ENCODE measurements at regions not wholly inside any gene's neighbourhood (a gene's known extent, or its start where the extent isn't known, plus 50 kb on each side); places are given as distances from the start of the nearest gene placed in this dataset.

DNA sequence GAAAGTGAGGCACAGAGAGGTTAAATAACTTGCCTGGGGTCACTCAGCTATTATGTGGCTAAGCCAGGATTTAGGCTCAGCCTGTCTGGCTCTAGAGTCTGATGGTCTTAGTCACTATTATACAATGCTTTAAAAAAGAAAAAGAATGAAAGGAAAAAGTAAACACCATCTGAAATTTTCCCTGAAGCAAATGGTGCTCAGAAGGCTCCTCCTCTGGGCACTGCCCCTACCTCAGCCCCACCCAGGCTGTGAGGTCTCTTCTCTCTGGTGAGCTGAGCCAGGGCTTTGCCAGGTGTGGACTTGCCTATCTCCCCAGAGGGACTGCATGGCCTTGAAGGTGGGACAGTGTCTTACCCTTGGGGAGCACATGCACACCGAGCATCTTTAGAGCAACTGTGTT lies 117.5 kb upstream of the DYRK2 start:
- Histone ChIP-seq H3K4me3 (no peak overlapping the region), H3K9me3 (no peaks in the 10 kb centered on the region), H3K4me1 (ENCODE audit: low read depth) (no peaks in the 10 kb centered on the region), H3K36me3 (ENCODE audit: low read depth) (no peaks in the 10 kb centered on the region)
- no peak for DNase-seq
- no peak for ATAC-seq
- intact Hi-C loops (cut with DNase I, micrococcal nuclease): no loop called here
- TF ChIP-seq, protein P1, sequence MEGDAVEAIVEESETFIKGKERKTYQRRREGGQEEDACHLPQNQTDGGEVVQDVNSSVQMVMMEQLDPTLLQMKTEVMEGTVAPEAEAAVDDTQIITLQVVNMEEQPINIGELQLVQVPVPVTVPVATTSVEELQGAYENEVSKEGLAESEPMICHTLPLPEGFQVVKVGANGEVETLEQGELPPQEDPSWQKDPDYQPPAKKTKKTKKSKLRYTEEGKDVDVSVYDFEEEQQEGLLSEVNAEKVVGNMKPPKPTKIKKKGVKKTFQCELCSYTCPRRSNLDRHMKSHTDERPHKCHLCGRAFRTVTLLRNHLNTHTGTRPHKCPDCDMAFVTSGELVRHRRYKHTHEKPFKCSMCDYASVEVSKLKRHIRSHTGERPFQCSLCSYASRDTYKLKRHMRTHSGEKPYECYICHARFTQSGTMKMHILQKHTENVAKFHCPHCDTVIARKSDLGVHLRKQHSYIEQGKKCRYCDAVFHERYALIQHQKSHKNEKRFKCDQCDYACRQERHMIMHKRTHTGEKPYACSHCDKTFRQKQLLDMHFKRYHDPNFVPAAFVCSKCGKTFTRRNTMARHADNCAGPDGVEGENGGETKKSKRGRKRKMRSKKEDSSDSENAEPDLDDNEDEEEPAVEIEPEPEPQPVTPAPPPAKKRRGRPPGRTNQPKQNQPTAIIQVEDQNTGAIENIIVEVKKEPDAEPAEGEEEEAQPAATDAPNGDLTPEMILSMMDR (IDR thresholded peaks at IDR 0.05): no peak

DNA sequence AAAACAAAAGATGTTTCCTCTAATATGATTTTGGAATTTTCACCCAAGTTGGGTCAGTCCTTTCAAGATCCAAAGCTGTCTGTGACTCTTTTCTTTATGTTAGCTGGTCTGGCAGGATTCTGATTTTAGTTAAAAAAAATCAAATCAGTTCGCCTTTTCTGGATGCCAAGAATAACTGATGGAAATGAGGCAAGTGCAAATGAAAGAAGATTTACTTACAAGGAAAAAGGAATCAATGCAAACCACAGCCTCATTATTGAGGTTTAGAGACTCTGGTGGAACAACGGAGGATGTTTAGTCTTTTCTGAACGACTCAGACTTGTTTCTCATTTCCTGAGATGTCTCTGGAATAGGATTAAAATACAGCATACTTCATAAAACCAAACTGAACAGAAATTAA lies 117.0 kb upstream of the DYRK2 start:
- DNase-seq (no peak), ATAC-seq (no peak)
- H3K4me3 ChIP-seq: no peak overlapping the region
- no peaks in the 10 kb centered on the region for H3K9me3 ChIP-seq
- intact Hi-C loops (cut with DNase I, micrococcal nuclease): no loop called here
- TF ChIP-seq, protein P1 (IDR thresholded peaks at IDR 0.05): no peak
- no peaks in the 10 kb centered on the region for H3K4me1 ChIP-seq (ENCODE audit: low read depth)
- no peaks in the 10 kb centered on the region for H3K36me3 ChIP-seq (ENCODE audit: low read depth)

DNA sequence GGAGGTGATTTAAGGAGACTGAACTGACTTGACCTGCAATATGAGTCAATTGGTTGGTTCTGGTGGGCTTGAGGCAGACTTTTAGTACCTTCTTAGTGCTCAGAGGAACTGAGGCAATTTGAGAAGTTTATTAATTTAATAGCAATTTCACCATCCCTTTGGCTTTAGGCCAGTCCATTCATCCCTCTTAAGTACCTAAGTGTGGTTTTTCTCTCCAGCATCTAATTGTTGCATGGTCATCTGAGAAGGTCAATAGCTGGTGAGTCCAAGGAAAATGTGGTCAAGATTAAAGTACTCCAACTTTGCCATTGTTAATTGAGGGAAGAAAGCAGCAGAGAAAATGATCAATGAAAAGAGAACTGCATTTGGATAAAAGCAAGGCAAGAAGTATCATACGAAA lies 115.4 kb upstream of the DYRK2 start:
- Histone ChIP-seq H3K4me3 (no peak overlapping the region), H3K36me3 (ENCODE audit: low read depth) (no peaks in the 10 kb centered on the region), H3K9me3 (no peaks in the 10 kb centered on the region), H3K4me1 (ENCODE audit: low read depth) (no peaks in the 10 kb centered on the region)
- TF ChIP-seq, protein P1 (IDR thresholded peaks at IDR 0.05): no peak
- intact Hi-C loops (cut with DNase I, micrococcal nuclease): no loop called here
- ATAC-seq (no peak), DNase-seq (no peak)

DNA sequence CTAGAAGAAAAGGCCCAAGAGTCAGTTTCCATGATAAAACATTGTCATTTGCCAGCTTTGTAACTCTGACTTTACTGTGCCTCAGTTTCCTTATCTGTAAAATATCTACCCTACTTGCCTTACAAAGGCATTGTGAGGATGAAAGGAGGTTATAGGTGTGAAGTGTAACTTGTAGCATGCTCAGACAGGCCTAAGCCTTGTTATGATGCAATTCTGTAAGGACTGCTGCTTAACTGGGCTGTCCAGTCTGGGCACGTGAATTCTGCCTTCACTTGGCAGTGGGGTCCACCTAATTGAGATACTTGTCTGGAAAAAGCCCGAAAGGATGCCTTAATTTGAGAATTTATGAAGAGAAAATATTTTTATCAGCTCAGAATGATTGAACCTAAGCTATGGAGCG lies 114.5 kb upstream of the DYRK2 start:
- intact Hi-C loops (cut with DNase I, micrococcal nuclease): no loop called here
- ATAC-seq: no peak

DNA sequence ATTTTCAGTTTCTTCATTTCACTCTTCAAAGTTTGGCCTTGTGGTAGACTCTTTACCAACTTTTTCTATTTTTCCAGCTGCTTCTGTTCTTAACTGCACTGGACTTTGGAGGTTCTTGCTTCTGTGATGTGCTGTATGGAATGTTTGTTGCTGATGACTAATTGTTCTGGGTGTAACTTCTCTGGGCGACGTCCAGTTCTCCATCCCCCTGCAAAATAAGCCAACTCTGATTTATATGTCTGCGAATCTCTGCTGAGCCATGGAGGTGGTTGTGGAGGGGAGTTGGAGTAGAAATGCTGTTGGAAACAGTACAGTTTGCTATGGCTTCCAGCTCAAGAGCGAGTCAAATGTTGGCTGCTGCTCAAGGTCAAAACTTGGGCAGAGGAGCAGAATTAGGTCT lies 113.9 kb upstream of the DYRK2 start:
- ATAC-seq (peak; percentile 70), DNase-seq (no peak)
- Histone ChIP-seq H3K9me3 (no peaks in the 10 kb centered on the region), H3K36me3 (ENCODE audit: low read depth) (no peaks in the 10 kb centered on the region), H3K4me3 (no peak overlapping the region), H3K4me1 (ENCODE audit: low read depth) (no peaks in the 10 kb centered on the region)
- TF ChIP-seq, protein P1 (IDR thresholded peaks at IDR 0.05): no peak
- intact Hi-C loops (cut with DNase I, micrococcal nuclease): no loop called here

More for the DNA sequence above, 114.5 kb upstream of the DYRK2 start:
- no peaks in the 10 kb centered on the region for H3K9me3 ChIP-seq
- H3K4me1 ChIP-seq (ENCODE audit: low read depth): no peaks in the 10 kb centered on the region
- no peak for DNase-seq
- no peak overlapping the region for H3K4me3 ChIP-seq
- TF ChIP-seq, protein P1 (IDR thresholded peaks at IDR 0.05): no peak
- no peaks in the 10 kb centered on the region for H3K36me3 ChIP-seq (ENCODE audit: low read depth)

DNA sequence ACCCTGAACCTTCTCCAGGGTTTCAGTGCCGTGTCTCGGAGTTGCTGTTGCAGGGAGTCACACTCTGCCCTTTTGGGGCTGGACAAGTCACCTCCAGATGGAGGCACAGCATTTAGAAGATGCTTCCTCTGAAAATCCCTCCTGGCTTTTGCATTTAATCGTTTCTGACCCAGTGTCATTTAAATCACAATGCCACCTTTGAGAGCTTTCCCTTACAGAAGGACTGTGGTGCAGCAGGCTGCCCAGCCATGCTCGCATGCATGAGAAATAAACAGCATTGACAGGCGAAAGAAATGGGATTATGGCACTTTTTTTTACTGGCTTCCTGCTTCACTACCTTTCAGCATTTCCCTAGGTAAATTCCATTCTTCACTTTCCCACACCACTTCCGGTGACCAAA lies 113.4 kb upstream of the DYRK2 start:
- H3K4me3 ChIP-seq: no peak overlapping the region
- no peaks in the 10 kb centered on the region for H3K36me3 ChIP-seq (ENCODE audit: low read depth)
- TF ChIP-seq, protein P1 (IDR thresholded peaks at IDR 0.05): no peak
- no peak for ATAC-seq
- no peaks in the 10 kb centered on the region for H3K9me3 ChIP-seq
- intact Hi-C loops (cut with DNase I, micrococcal nuclease): no loop called here
- no peak for DNase-seq
- no peaks in the 10 kb centered on the region for H3K4me1 ChIP-seq (ENCODE audit: low read depth)
